Rectal smooth muscle tissue (tissue), 1 donor: ENCODE measurements at regions not wholly inside any gene's neighbourhood (a gene's known extent, or its start where the extent isn't known, plus 50 kb on each side); places are given as distances from the start of the nearest gene placed in this dataset.

Source experiments
- H3K27ac ChIP-seq: one replicate; pipeline ENCODE4 v1.7.0; 2013; ENCODE audit warnings: low read depth, low read length, inconsistent platforms
- H3K27me3 ChIP-seq: one replicate; pipeline ENCODE4 v1.7.0; 2013; ENCODE audit warnings: low read length; ENCODE audit not compliant: control insufficient read depth, insufficient read depth
- H3K36me3 ChIP-seq: one replicate; pipeline ENCODE4 v1.7.0; 2013; ENCODE audit warnings: low read length; ENCODE audit not compliant: control insufficient read depth, insufficient read depth
- H3K4me1 ChIP-seq: one replicate; pipeline ENCODE4 v1.7.0; 2013; ENCODE audit warnings: low read length; ENCODE audit not compliant: control insufficient read depth, insufficient read depth
- H3K4me3 ChIP-seq: one replicate; pipeline ENCODE4 v1.7.0; 2013; ENCODE audit warnings: low read length
- H3K9ac ChIP-seq: one replicate; pipeline ENCODE4 v1.7.0; 2013; ENCODE audit warnings: low read length

DNA sequence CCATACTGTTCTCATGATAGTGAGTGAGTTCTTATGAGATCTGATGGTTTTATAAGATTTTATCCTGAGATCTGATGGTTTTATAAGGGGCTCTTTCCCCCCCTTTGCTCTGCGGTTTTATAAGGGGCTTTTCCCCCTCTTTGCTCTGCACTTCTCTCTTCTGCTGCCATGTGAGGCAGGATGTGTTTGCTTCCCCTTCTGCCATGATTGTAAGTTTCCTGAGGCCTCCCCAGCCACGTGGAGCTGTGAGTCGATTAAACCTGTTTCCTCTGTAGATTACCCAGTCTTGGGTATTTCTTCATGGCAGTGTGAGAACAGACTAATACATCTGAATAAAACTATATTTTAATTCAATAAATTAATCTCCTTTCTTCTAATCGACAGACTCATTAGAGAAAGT, 64.9 kb upstream of the ZSWIM6 start:
- Histone ChIP-seq H3K4me1 (no peaks in the 10 kb centered on the region), H3K27ac (no peak overlapping the region), H3K4me3 (no peak overlapping the region), H3K9ac (no peak overlapping the region), H3K27me3 (no peaks in the 10 kb centered on the region), H3K36me3 (no peaks in the 10 kb centered on the region)

DNA sequence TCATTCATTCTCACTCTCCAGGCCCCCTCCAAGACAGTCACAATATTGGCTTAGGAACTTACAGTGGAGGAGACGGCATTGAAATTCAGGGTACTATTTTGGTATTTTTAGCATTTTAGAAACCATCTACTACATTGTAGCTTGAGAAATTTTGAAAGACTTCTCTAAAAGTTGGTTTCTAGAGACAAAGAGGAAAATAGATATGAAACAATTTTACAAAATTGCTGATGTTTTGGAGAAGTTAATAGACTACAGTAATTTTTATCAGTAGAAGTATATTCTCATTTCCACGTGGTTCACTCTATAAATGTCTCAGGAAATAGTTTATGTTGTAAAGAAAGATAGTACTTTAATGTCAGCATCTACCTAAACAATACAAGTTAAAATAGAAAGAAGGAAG, 63.2 kb upstream of the ZSWIM6 start:
- no peak overlapping the region for H3K9ac ChIP-seq
- no peaks in the 10 kb centered on the region for H3K4me1 ChIP-seq
- no peaks in the 10 kb centered on the region for H3K27me3 ChIP-seq
- H3K36me3 ChIP-seq: no peaks in the 10 kb centered on the region
- no peak overlapping the region for H3K4me3 ChIP-seq
- no peak overlapping the region for H3K27ac ChIP-seq

DNA sequence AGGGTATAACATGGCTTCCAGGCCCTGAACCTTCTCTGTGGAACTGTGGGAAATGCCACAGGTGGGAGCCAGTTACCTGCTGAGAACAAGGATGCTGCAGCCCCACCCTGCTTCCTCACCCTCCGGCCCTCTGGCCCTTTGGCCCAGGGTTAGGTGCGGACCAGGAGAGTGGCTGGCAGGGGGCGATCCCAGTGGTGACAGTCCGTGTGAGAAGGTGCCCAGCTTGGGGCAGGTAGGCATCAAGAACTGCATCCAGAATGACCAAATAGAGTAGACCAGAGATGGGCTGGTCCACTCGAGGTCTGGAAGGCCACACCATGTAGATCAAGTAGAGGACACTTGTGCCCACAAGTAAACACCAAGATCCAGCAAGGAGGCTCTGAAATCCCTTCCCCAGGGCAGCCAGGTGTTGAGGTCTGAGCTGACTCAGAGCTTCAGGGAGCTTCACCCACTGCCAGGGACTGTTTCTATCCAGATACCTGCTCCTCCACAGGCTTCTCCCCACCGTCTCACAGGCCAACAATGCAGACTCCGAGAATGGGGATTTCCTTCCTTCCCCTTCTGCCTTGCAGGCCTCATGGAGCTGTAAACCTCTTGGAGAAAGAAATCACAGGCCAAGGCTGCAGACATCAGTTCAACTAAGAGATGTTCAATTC, 61.4 kb upstream of the ZSWIM6 start:
- no peaks in the 10 kb centered on the region for H3K27me3 ChIP-seq
- no peaks in the 10 kb centered on the region for H3K36me3 ChIP-seq
- no peak overlapping the region for H3K4me3 ChIP-seq
- H3K4me1 ChIP-seq: no peaks in the 10 kb centered on the region
- no peak overlapping the region for H3K27ac ChIP-seq
- H3K9ac ChIP-seq: no peak overlapping the region

DNA sequence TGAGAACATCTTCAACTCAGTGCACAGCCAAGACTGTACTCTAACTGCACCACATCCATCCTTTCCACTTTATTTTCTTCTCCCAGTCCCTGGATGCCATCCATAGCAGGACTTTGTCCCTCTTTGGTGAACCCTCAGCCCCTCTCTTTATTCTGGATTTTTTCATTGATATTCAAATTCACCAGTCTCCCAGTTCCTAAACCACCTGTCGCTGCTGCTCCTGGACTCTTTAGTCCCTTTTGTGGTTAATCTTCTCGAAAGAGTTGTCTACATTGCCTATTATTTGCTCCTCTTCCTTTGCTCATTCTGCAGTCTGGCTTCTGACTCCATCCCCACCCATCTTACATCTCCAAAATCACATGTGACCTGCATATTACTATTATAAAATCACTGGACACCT, 59.4 kb upstream of the ZSWIM6 start:
- Histone ChIP-seq H3K4me3 (no peak overlapping the region), H3K4me1 (no peaks in the 10 kb centered on the region), H3K27me3 (no peaks in the 10 kb centered on the region), H3K36me3 (no peaks in the 10 kb centered on the region), H3K9ac (no peak overlapping the region), H3K27ac (no peak overlapping the region)

DNA sequence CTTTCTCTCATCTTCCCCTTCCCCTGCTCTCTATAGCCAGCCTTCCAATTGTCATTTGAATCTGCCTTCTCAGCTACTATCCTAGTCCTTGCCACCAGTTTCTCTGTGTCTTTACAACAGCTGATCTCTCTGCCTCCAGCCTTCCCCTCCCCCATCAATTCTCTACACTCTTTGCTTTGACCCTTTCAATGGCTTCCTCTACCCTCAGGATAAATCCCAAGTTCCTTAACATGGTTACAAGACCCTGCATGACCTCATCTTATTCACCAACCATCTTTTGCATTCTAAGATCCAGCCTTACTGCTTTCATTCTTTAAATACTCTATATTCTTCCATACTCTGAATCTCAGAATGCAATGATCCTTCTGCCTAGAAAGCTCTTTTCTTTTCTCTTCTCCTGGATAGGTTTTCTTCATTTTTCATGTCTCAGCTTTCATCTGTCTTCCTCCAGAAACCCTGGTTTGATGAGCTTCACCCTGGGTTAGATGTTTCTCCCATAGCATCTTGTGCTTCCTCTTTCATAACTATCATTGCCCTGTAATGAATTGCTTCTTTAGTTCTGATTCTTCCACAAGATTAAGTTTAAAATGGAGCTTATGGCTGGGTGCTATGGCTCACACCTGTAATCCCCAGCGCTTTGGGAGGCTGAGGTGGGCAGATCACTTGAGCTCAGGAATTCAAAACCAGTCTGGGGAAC, 58.6 kb upstream of the ZSWIM6 start:
- H3K27me3 ChIP-seq: no peaks in the 10 kb centered on the region
- H3K27ac ChIP-seq: no peak overlapping the region
- no peak overlapping the region for H3K9ac ChIP-seq
- no peaks in the 10 kb centered on the region for H3K4me1 ChIP-seq
- H3K36me3 ChIP-seq: no peaks in the 10 kb centered on the region
- no peak overlapping the region for H3K4me3 ChIP-seq

DNA sequence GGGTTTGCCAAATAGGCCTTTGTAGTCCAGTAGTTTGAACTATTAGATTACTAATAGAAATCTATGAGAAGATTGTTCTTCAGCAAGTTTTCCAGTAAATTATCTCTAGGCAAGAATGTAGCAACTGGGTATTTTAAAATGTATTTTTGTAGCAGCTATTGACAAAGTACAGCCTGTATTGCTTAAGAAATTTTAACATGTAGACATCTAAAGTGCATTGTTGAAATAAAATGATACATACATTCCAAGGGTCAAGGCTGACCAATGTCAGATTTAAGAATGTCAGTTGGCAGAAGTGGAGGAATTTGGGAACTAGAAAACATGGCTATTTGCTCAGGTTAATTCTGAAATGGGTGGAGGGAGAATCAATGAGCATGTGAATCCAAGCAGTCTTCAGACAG, 57.5 kb upstream of the ZSWIM6 start:
- Histone ChIP-seq H3K4me1 (no peaks in the 10 kb centered on the region), H3K27me3 (no peaks in the 10 kb centered on the region), H3K36me3 (no peaks in the 10 kb centered on the region), H3K4me3 (no peak overlapping the region), H3K27ac (no peak overlapping the region), H3K9ac (no peak overlapping the region)

DNA sequence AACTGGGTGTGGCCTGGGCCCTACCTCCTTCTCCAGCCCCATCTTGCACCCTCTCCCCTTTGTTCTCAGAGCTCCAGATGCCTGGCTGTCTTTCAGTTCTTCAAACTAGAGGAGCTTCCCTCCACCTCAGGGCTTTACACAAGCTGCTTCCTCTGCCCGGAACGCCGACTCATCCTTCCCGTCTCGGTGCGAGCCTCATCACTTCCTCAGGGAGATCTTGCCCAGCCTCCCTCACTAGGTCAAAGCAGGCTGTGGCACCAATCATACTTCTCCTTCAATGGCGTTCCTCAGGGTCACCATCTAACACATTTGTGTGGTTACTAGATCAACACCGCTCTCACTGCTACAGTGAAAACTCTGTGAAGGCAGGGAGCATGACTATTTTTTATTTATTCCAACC, 56.2 kb upstream of the ZSWIM6 start:
- no peak overlapping the region for H3K9ac ChIP-seq
- no peak overlapping the region for H3K4me3 ChIP-seq
- no peak overlapping the region for H3K27ac ChIP-seq
- H3K36me3 ChIP-seq: no peaks in the 10 kb centered on the region
- peaks cover 8% of the 10 kb centered on the region for H3K4me1 ChIP-seq
- no peaks in the 10 kb centered on the region for H3K27me3 ChIP-seq

DNA sequence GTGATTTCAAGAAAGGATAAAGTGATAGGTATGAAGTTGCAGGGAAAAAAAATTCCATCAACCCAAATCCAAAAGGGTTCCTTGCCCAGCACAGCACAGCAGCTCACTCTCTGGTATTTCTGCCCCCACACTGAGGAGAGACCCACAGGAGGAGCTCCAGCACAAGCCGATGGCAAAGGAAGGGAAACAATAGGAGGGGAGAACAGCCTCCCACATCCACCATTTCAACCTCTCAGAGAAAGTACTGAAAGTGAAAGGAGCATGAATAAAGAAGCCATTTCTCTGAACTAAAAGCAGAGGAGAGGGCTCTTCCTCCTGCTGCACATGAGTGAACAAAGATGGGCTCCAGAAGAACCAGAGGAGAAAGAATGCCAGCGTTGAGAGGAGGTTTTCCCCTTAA, 54.9 kb upstream of the ZSWIM6 start:
- no peak overlapping the region for H3K27ac ChIP-seq
- no peak overlapping the region for H3K9ac ChIP-seq
- no peaks in the 10 kb centered on the region for H3K27me3 ChIP-seq
- no peaks in the 10 kb centered on the region for H3K36me3 ChIP-seq
- peaks cover 10% of the 10 kb centered on the region for H3K4me1 ChIP-seq
- no peak overlapping the region for H3K4me3 ChIP-seq

DNA sequence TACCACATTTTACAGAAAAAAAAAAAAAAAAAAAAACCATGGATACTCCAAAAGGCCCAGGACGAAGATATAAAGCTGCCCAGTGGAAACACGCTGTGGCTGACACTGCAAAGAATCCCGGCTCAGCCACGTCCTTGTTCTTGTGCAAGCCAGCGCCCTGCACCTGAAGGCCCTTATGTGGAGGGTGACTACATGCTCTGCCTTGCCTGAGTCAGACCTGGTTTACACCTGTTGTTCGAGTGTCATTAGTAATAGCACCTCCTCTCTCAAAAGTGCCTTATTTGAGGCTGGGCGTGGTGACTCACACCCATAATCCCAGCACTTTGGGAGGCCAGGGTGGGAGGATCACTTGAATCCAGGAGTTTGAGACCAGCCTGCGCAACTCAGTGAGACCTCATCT, 54.3 kb upstream of the ZSWIM6 start:
- H3K4me1 ChIP-seq: peaks cover 10% of the 10 kb centered on the region
- no peak overlapping the region for H3K27ac ChIP-seq
- no peaks in the 10 kb centered on the region for H3K36me3 ChIP-seq
- H3K4me3 ChIP-seq: no peak overlapping the region
- H3K9ac ChIP-seq: no peak overlapping the region
- no peaks in the 10 kb centered on the region for H3K27me3 ChIP-seq

DNA sequence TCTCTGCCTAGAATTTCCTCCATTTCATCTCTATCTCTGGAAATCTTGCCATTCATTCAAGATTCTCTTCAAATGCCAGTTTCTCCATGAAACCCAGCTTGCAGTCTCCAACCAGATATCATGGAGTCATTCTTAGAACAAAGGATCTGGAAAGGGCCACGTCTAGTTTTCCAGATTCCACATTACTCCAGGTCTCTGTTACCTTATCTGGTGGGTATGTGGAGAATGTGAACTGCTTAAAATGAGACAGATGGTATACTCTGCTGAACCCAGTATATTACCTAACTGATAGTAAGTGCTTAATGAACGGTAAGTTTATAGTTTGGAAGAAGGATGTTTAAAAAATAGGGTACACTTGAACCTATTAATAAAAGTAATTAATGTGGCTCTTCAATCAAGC, 52.3 kb upstream of the ZSWIM6 start:
- H3K27me3 ChIP-seq: no peaks in the 10 kb centered on the region
- no peak overlapping the region for H3K4me3 ChIP-seq
- no peaks in the 10 kb centered on the region for H3K36me3 ChIP-seq
- no peak overlapping the region for H3K9ac ChIP-seq
- peaks cover 10% of the 10 kb centered on the region for H3K4me1 ChIP-seq
- no peak overlapping the region for H3K27ac ChIP-seq

DNA sequence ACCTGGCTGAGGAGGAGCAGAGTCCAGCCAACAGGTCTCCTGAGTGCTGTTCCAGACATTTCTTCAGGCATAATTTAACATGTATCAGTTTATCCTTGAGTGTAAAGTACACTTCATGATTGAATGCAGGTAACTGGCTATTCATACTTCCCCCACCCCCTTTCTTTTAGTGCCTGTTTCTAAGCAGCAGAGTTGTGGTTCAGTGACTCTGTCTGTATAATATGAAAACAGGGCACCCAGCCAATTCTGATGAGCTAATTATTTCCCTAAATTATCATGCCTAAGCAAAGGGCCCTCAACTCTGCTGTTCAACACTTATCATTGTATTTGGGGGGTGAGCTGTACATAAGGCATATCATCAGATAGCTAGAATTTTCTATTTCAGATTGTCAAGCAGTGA, 51.9 kb upstream of the ZSWIM6 start:
- H3K36me3 ChIP-seq: no peaks in the 10 kb centered on the region
- no peak overlapping the region for H3K9ac ChIP-seq
- H3K27me3 ChIP-seq: no peaks in the 10 kb centered on the region
- no peak overlapping the region for H3K4me3 ChIP-seq
- no peak overlapping the region for H3K27ac ChIP-seq
- H3K4me1 ChIP-seq: peaks cover 10% of the 10 kb centered on the region

DNA sequence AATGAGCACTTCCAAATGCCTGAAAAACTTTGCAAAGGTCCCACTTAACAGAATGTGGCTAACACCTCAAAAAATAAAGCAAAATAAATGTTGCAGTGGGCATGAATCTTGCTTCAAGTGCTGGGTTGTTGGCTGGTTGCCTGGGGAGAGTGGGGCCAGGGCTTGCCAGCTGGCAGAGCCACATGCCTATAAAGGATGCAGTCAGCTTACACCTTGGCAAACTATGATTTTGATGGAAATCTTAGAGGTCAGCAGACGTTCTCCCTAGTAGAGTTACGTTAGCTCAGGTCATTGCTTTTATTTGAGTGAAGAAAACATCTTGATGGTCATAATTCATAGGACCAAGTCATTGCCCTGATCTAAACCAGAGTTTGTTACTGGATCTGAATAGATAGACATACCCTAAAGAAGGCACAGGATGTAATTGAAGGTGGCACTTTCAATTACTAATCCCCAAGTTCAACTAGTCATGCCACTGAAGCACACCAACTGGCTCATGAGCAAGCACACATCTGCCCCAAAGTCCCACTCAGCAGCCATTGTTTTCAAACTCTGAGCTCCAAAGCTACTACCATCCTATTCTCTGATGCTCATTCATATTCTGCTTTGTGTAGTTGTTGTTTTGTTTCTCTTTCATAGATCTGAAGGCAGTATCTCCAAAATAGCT, 51.2 kb upstream of the ZSWIM6 start:
- H3K36me3 ChIP-seq: no peaks in the 10 kb centered on the region
- no peak overlapping the region for H3K9ac ChIP-seq
- no peak overlapping the region for H3K4me3 ChIP-seq
- no peaks in the 10 kb centered on the region for H3K27me3 ChIP-seq
- H3K4me1 ChIP-seq: peaks cover 10% of the 10 kb centered on the region
- no peak overlapping the region for H3K27ac ChIP-seq

DNA sequence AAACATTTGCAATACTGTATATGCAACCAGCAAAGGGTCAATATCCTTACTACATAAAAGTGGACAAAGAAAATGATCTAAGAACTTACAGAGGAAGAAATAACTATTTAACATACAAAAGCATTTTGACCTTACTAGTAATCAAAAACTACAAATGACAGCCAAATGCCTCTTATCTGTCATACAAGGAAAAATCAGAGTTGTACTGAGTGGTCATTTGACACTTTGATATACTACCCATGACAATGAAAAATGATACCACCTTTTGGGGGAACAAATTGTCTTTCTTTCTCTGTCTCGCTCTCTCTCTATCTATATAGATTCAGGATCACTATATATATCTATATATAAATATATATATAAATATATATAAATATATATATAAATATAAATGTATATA, 50.4 kb upstream of the ZSWIM6 start:
- H3K36me3 ChIP-seq: no peaks in the 10 kb centered on the region
- H3K27ac ChIP-seq: no peak overlapping the region
- H3K4me3 ChIP-seq: no peak overlapping the region
- peaks cover 10% of the 10 kb centered on the region for H3K4me1 ChIP-seq
- H3K27me3 ChIP-seq: no peaks in the 10 kb centered on the region
- no peak overlapping the region for H3K9ac ChIP-seq
